CD4-positive, alpha-beta T cell treated with Interleukin-15 for 1 hour (primary cell): ENCODE measurements at regions not wholly inside any gene's neighbourhood (a gene's known extent, or its start where the extent isn't known, plus 50 kb on each side); places are given as distances from the start of the nearest gene placed in this dataset.

ENCODE experiments used
- DNase-seq: peaks from one replicate; pipeline ENCODE4 v3.0.0-alpha.2; 2020

DNA sequence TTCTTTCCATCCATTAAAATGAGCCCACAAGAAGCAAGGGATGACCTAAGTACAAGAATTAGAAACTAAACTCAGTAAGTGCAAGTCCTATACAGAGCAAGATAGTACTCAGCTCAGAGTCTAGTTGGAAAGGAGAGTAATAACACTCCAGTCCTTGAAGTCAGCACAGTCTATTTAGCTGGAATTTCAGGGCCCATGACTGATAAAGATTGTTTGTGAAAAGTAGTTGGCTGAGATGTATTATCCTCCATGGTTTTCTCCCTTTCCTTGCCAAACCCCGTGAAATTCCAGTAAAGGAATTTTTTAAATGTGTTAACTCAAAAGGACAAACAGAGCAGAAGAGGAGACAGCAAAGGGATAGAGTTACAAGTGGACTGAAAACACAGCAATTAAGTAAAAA is 127.2 kb upstream of the STT3B start:
- DNase-seq = no peak

DNA sequence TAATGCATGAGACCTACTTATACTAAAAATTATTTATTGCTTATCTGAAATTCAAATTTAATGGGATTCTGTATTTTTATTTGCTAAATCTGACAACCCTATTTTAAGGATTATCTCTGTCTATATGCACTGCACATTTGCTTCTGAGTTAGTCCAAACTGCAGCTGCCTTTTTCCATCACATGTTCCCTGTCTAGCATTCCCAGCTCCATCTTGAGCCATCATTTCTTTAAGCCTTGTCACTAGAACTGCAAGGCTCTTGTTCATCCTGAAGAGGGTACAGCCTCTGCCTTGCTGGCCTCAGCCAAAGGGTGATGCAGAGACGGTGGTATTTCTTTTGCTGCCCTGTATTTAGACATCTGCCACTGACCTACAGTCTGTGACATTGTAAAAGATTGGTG is 125.8 kb upstream of the STT3B start:
- no peak for DNase-seq

DNA sequence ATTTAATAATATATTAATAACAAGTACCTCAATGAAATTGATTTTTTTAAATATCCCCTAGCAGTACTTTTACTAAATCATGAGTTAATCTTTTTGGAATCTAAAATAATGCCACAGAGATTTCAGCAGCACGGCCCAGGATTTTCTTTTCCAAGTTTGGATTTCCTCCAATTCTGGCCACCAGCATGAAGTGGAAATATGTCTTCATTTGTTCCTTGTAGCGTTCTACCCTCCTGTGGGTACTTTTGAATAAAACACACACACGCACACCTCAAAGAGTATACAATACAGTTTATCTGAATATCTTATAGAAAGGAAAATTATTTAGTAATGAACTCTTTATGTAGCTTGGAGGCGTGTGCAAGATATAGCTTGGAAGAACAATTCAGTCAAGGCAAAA is 125.1 kb upstream of the STT3B start:
- DNase-seq = no peak

DNA sequence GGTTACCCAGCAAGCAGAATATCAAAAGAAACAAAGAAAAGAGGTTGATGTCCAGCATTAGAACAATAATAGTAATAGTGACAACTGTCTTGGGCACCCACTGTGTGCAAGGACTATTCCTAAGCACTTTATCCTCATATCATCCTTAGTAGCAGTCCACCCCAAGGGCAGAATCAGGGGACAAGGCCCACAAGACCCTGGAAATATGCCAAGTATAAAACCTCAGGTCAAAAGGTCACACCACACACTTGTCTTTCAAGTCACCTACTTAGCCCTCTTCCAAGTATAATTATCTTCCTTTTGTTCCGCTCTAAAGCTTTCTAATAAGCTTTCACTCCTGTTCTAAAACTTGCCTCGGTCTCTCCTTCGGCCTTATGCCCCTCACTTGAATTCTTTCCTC is 124.0 kb upstream of the STT3B start:
- no peak for DNase-seq

DNA sequence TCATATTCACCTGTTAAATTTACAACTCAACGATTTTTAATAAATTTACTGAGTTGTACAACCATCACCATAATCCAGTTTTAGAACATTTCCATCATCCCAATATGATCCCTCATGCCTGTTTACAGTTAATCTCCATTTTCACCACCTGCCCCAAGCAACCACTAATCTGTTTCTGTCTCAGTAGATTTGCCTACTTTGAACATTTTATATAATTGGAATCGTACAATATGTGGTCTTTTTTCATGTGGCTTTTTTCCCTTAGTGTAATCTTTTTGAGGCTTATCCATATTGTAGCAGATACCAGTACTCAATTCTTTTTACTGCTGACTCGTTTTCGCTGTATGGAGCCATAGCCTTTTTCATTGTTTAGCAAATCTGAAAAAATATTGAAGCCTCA is 123.3 kb upstream of the STT3B start:
- DNase-seq = no peak

DNA sequence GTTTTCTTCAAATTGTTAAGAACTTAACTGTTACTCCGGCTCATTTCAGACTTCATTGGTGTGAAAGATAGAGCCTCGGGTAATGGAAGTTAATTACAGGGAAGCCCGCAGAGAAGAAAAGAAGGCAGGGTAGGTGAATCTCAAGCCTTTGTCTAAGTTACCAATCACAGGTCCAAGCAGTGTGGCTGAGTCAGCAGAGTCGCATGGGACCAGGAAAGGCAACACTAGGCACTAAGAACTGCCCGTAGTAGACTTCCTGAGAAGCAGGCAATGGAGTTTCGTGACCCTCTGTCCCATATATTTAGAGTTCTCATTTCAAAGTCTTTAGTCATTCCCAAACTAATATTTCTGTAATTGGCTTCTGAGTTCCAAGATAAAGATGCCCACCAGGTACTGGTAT is 122.9 kb upstream of the STT3B start:
- DNase-seq = no peak

DNA sequence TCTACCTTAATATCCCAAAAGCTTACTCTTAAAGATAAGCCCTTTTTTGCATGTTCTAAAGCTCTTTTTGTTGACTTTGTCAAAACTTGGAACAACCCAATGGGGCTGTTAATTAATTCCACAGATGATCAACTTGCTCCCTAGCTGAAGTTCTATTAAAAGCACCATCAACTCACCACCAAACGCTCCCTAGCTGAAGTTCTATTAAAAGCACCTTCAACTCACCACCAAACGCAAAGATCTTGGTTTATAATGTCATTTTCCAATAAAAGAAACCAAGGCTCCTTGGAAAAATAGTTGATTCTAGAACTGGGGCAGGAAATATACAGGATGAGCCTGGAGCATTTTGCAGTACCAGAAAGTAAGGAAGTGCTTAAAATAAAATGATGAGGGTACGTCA is 122.3 kb upstream of the STT3B start:
- no peak for DNase-seq

DNA sequence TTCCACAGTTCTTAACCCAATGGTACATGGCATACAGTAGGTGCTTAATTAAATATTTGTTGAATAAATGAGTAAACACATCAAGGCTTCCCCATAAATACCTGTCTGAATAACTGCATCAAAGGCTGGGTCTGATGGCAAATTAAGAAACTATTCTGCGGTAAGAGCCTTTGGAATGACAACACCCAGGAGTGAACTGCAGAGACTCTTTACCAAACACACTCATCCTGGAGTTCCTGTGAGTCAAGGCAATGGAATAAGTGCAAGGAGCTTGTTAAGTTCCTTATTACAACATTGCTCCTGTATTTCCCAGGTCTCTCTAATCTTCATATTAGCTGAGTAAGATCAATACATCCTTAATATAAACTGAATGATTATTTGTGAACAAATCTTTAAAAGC is 119.9 kb upstream of the STT3B start:
- no peak for DNase-seq

DNA sequence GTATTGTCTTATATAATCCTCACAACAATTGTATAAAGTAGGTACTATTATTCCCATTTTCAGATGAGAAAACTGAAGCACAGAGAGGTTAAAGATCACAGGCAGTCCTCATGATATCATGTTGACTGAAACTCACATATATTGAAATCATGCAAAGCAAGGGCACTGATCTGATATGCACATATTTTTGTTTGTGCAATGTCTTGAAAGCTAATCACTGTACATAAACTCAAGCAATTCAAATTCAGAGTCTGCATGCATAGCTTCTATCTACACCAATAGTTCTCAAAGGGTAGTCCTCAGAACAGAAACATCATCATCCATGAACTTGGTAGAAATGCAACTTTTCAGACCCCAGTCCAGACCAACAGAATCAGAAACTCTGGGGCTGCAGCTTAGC is 119.2 kb upstream of the STT3B start:
- DNase-seq = no peak

DNA sequence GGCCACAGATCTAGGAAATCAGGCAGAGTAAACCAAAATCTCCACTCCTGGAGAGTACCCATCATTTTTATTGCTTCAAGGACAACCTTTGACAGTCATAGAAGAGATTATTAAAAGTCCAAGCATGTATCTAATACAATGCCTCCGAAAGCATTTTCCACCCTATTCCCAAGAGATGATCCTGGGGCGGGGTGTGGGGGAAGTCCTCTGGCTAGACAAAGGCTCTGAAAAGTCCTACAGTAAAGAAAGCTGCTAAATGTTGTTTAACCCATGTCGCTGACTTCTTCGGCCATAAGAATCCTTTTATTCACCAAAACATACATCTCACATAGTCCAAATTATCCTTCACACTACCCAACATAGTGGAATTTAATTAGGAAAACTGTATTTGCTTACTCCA is 115.7 kb upstream of the STT3B start:
- no peak for DNase-seq

DNA sequence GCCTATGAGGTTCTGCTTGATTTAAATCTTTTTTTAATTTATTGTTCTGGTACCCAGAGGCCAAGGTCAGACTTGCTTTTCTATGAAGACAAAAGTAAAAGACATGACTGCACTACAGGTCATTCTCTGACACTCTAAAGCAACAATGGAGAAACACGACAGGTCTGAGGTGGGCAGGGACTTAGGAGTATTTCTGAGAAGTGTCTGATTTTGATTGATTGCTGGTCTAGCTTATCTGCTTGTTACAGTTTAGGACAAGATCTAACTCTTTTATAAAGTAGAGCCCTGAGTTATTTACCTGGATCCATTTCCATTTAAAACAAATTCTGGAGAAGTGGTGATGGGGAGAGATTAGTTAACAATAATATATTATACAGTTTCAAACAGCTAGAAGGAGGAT is 115.2 kb upstream of the STT3B start:
- no peak for DNase-seq

DNA sequence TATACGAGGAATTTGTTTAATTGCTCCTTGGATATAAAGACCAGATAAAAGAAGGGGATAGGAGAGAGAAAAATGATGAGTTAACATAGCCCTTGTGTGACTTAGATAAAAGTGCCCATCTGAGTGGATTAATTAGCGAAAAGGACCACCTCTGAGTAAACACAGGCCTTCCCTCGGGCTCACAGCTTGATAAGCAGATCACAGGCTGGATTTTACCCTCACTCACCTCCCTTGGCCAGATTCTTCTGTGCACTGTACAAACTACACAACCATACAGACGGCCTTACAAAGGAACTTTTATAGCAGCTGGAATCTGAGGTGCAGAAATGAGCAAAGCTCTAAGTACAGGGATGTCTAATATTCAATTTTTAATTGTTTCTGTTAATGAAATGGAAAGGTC is 112.4 kb upstream of the STT3B start:
- no peak for DNase-seq

DNA sequence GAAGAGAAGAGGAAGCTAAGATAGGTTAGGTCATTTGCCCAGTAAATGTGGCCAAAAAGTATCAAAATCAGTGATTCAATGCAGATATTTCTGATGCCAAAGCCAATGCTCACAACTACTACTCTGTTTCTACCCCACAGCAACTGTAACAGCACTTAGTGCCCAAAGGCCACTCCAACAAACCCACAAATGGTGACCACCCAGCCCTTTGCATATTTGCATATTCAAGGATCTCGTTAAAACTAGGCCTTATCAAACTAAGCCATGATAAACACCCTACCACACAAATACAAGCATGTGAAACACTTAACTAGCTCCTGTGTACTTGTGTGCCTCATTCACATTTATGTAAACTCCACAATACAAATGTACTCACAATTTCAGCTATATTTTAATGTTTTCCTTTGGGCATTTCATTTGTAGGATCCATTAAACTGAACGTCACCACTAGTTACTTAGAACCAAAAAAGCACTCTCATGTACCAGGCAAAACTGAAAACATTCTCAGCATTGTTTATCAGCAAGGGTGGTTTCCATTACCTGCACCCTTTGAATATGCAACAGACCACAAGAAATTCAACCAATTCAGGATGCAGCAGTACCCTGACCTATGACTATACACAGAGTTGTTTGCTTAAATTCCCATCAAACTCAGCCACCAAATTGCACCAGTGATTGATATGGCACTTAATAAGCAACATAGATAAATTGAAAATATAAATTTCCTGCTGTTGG is 111.2 kb upstream of the STT3B start:
- no peak for DNase-seq

DNA sequence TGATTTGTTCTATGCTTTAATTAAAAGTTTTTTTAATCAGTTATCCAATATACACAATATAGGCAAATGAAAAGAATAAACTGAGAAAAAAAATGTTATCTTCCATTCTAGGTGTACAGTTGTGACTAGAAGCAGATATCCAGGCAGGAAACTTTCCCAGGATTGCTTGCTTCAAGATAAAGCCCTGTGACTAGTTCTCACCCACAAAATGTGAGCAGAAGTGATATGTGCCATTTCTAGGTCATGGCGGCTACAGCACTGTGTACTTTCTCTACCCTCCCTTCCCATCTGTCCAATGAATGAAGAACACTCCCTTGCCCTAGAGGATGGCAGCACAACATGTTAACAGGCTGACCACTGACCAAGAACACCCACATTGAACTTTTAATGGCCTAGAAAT is 110.5 kb upstream of the STT3B start:
- DNase-seq = no peak

DNA sequence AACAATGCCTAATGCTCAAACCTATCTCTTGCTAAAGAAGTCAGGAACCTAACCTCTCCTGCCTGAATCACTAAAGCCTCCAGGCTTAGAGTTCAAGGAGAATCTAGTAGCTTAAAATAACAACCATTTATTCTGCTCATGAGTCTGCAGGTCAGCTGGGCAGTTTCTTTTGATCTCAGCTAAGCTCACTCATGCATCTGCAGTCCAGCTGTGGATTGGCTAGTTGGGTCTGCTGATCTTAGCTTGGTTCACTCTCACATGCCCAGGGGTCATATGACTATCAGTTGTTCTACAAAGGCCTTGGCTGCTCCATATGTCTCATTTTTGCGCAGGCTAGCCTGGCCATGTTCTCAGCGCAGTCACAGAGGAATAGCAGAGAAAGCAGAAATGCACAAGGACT is 109.2 kb upstream of the STT3B start:
- DNase-seq = no peak

DNA sequence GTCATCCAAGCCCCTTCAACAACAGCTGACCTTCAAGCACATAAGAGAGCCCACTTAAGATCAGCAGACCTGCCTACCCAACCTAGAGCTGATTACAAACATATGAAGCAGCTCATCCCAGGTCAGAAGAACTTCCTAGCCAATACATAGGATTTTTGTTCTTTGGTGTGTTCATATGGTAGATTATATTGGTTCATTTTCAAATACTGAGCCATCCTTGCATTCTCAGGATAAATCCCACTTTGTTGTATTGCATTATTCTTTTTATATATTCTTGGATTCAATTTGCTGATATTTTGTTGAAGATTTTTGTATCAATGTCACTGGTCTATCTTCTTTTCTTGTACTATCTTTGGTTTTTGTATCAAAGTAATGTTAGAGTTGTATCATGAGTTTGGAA is 107.3 kb upstream of the STT3B start:
- DNase-seq = no peak

DNA sequence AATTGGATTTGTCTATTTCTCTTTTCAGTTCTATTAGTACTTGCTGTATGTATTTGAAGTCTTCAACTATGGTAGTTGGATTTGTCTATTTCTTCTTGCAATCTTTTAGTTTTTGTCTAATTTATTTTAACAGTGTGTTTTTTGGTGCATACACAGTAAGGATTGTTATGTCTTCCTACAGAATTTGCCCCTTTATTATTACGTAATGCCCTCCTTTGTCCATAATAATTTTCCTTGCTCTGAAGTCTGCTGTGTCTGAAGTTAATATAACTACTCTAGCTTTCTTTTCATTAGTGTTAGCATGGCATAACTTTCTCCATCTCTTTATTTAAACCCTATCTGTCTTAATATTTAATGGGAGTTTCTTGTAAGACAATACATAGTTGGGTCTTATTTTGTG is 105.1 kb upstream of the STT3B start:
- no peak for DNase-seq

DNA sequence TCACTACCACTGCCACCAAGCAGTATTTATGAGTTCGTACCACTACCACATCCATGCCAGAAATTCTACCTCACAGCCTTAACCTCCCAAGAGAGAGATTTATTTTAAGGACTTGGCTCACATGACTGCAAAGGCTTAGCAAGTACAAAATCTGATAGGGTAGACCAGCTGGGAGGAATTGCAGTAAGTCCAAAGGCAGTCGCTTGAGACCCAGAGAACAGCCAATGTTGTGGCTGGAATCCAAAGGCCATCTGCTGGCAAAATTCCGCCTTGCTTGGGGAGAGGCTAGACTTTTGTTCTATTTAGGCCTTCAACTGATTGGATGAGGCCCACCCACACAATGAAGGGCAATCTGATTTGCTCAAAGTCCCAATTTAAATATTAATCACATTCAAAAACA is 101.4 kb upstream of the STT3B start:
- DNase-seq = no peak

DNA sequence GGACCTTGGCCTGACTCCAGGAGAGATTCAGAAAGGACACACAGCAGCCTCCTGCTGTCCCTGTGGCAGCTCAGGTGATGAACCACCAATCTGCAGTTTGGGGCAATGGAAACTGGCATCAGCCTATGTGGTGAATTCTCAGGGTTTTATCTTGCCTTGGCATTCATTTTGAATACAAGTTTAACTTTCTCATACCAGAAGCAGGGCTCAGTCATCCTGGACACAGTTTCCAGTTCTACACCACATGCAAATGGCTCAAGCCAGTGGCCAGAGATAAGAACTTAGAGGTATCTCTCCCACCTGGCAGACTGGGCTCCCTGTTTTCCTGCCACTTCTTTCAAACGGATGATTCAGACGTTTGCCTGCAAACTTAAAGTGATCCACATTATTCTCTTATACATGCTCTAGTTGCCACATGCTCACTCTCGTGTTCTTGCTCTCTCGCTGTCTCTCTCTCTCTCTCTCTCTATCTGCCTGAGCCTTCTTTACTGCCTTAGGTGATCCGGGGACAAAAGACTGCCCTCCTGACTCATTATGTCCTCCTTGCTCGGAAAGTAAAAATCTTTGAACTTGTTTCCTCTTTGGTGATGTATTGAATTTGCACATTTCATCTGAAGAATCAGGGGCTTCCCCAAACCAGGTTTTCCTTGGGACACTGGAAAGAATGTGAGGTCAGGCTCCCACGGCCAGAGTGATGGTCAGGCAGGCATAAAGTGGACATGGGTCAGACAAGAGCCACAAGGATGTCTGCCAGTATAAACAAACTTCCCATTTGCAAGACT is 99.6 kb upstream of the STT3B start:
- DNase-seq = no peak

DNA sequence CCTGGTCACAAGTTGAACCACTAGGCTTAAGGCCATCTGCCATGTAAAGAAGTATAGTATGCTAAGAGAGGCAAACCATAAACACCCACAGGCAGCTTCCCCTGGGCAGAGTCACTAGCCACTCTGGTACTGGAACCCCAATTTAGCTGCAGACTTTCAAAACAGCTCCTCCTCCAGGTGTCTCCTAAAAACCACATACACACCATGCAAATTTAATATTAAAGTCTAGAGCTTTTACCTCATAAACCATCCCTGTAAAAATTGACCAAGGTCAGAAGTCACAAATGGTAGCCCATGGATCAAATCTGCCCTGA is 99.1 kb upstream of the STT3B start:
- DNase-seq = no peak

DNA sequence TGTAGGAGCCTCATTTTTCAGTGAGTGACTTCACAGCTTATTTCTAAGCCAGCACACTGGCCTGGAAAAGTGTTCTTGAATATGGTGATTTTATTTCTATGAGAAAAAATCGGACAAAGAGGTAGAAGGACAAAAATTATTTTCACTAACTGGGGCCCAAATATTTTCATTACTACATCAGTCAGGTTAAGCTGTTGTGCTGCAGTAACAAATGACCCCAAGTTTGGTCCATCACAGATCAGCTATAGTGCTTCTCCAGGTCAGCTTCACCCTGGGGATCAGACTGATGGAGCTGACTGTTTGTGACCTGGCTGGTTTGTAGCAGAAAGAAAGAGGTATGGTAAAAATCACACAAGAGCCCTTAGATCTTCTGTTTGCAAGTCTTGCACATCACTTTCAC is 97.9 kb upstream of the STT3B start:
- no peak for DNase-seq

DNA sequence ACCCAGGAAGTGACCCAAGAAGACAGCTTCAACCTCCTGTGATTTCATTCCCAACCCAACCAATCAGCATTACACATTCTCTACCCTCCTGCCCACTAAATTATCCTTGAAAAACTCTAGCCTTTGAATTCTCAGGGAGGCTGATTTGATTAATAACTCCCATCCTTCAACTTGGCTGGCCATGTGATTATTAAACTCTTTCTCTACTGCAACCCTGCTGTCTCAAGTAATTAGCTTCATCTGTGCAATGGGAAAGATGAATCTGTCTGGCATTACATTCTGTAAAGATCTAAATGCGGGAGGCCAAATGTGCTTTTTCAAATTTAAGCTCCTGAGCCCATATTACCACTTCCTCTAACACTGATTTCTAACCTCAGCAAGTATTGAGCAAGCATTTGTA is 95.9 kb upstream of the STT3B start:
- DNase-seq = no peak

DNA sequence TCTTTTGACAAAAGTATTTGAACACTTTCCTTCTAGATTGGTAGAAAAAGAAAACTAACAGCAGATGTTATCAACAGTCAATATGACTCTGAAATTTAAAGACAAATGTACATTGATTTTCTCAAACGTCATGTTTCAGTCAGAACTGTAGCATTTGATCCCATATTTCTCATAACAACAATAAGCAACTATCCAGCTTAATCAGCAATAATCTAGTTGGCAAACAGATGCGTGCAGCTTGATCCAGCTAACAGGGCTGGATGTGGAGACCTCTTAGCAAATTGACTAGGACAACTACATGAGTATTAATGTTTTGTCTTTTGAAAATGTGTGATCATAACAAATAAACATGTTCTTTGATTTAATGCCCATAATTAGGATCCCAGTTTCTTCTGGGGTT is 94.0 kb upstream of the STT3B start:
- DNase-seq = no peak

DNA sequence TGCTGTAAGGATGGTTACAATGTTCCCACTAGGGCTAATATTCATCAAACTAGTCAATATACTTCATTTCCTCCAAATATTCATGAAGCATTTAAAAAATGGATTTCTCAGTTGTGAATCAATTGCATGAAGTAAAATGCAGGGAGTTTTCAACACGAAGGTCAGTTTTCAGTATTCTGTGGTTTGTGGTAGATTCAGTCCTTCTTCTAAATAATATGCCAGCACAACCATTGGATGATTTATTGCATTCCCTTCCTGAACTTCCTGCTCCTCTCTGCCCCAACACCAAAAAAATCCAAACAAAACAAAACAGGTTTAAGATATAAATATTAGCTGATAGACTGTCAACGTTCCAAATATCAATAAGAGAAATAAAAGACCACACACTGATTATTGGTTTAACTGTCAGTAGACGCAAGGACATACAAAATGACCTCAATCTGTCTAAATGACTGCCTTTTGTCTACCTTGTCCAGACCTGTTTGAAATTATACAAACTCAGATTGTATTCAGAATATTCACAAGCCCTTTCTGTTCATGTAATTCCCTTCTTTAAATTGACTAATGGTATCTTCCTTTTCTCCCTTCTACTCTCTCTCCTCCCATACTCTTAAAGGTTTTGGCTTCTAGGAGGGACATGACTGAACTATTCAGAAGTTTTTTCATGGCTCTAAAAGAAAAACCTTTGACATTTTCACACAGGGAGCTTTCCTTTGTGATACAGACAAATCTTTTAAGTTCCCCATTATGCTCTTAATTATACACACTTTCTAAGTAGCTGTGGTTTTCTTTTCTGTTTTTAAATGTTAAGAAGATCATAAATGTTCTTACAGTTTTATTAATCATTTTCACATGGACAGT is 92.6 kb upstream of the STT3B start:
- DNase-seq = no peak
